CD14-positive monocyte (primary cell): ENCODE measurements at regions not wholly inside any gene's neighbourhood (a gene's known extent, or its start where the extent isn't known, plus 50 kb on each side); places are given as distances from the start of the nearest gene placed in this dataset.

Source experiments
- DNase-seq, 3 donors: peaks; one replicate each; pipeline ENCODE4 v3.0.0-alpha.2; 2011 to 2022
- H2AFZ ChIP-seq: 2 replicates; pipeline ENCODE4 v1.6.0; 2012; ENCODE audit warnings: mild to moderate bottlenecking, low read depth, low read length, inconsistent platforms; ENCODE audit not compliant: insufficient read depth, poor library complexity, severe bottlenecking
- H3K27ac ChIP-seq, 2 donors: 1 replicate in 1 of 2; 2 replicates in 1 of 2; pipeline ENCODE4 v1.5.1; 2012 to 2013; ENCODE audit warnings: low read length in 2 of 2, control low read depth in 1 of 2, inconsistent platforms in 1 of 2, low read depth in 1 of 2, mild to moderate bottlenecking in 1 of 2
- H3K27me3 ChIP-seq, 2 donors: one replicate each; pipeline versions ENCODE4 v1.6.0 to v1.6.1; 2011 to 2013; ENCODE audit warnings: low read length in 2 of 2; ENCODE audit not compliant: control insufficient read depth in 2 of 2, insufficient read depth in 2 of 2
- H3K36me3 ChIP-seq, 2 donors: replicated peaks in 1 of 2; 1 replicate in 1 of 2; 2 replicates in 1 of 2; pipeline versions ENCODE4 v1.5.1 to v1.6.1; 2012 to 2013; ENCODE audit warnings: low read length in 2 of 2, control low read depth in 1 of 2, inconsistent platforms in 1 of 2, mild to moderate bottlenecking in 1 of 2; ENCODE audit not compliant: insufficient read depth in 2 of 2, control insufficient read depth in 1 of 2
- H3K4me1 ChIP-seq, 2 donors: 1 replicate in 1 of 2; 2 replicates in 1 of 2; pipeline versions ENCODE4 v1.5.1 to v1.6.1; 2012 to 2013; ENCODE audit warnings: low read length in 2 of 2, control low read depth in 1 of 2, inconsistent platforms in 1 of 2, mild to moderate bottlenecking in 1 of 2, moderate library complexity in 1 of 2; ENCODE audit not compliant: insufficient read depth in 2 of 2, control insufficient read depth in 1 of 2
- H3K4me2 ChIP-seq: replicated peaks from 2 replicates; pipeline ENCODE3; 2012; ENCODE audit warnings: low read length, moderate library complexity, mild to moderate bottlenecking; ENCODE audit not compliant: poor library complexity, severe bottlenecking; ENCODE audit errors: extremely low read depth
- H3K4me3 ChIP-seq, 3 experiments: fragments of 200-600 bp in 1 of 3; sonication (generic) in 1 of 3; replicated peaks in 1 of 3; 1 replicate in 2 of 3; 2 replicates in 1 of 3; pipeline ENCODE4 v1.5.1; 2011 to 2013; ENCODE audit warnings: low read length in 3 of 3, mild to moderate bottlenecking in 3 of 3, control low read depth in 2 of 3, low read depth in 2 of 3, inconsistent platforms in 1 of 3, moderate library complexity in 1 of 3
- H3K79me2 ChIP-seq: 2 replicates; pipeline ENCODE4 v1.6.0; 2012; ENCODE audit warnings: mild to moderate bottlenecking, control low read depth, inconsistent platforms, low read length, moderate library complexity; ENCODE audit not compliant: insufficient read depth
- H3K9ac ChIP-seq: 2 replicates; pipeline ENCODE4 v1.6.0; 2017; ENCODE audit warnings: low read length, mild to moderate bottlenecking; ENCODE audit not compliant: insufficient read depth, poor library complexity, severe bottlenecking
- H3K9me3 ChIP-seq, 2 donors: replicated peaks in 1 of 2; 1 replicate in 1 of 2; 2 replicates in 1 of 2; pipeline versions ENCODE4 v1.5.1 to v1.6.1; 2012 to 2013; ENCODE audit warnings: low read length in 2 of 2, control low read depth in 1 of 2; ENCODE audit not compliant: control insufficient read depth in 1 of 2, insufficient read depth in 1 of 2
- H4K20me1 ChIP-seq: 2 replicates; pipeline ENCODE4 v1.6.0; 2012; ENCODE audit warnings: mild to moderate bottlenecking, low read length, control low read depth, moderate library complexity; ENCODE audit not compliant: insufficient read depth
- H3K27ac Mint-ChIP-seq, 7 donors: one replicate each; pipeline ENCODE4 v1.8.0; 2020; ENCODE audit warnings: mild to moderate bottlenecking in 7 of 7, mixed read lengths in 7 of 7, moderate library complexity in 6 of 7, inconsistent platforms in 2 of 7
- H3K27me3 Mint-ChIP-seq, 3 donors: one replicate each; pipeline ENCODE4 v1.8.0; 2021 to 2022; ENCODE audit warnings: low read depth in 3 of 3, mild to moderate bottlenecking in 3 of 3, mixed read lengths in 3 of 3, moderate library complexity in 3 of 3, inconsistent platforms in 1 of 3
- H3K36me3 Mint-ChIP-seq, 2 donors: one replicate each; pipeline ENCODE4 v1.8.0; 2020; ENCODE audit warnings: mixed read lengths in 2 of 2, inconsistent platforms in 1 of 2, mild to moderate bottlenecking in 1 of 2
- H3K4me1 Mint-ChIP-seq: one replicate; pipeline ENCODE4 v1.8.0; 2020; ENCODE audit warnings: mild to moderate bottlenecking, mixed read lengths
- H3K4me3 Mint-ChIP-seq, 2 donors: one replicate each; pipeline ENCODE4 v1.8.0; 2020; ENCODE audit warnings: mild to moderate bottlenecking in 2 of 2, mixed read lengths in 2 of 2, moderate library complexity in 1 of 2
- H3K9me3 Mint-ChIP-seq, 7 donors: one replicate each; pipeline ENCODE4 v1.8.0; 2020 to 2022; ENCODE audit warnings: mixed read lengths in 7 of 7, mild to moderate bottlenecking in 6 of 7, moderate library complexity in 6 of 7, inconsistent platforms in 2 of 7
- CTCF ChIP-seq: fragments of 200-600 bp; IDR thresholded peaks from one replicate; pipeline ENCODE4 v1.8.0; 2022; ENCODE audit warnings: antibody characterized with exemption, mild to moderate bottlenecking
- WGBS: methylation state at CpG from one replicate; pipeline ENCODE4 v1.1.5; 2013; ENCODE audit warnings: missing lambda C conversion rate; ENCODE audit not compliant: insufficient coverage; 5-methylcytosine and 5-hydroxymethylcytosine counted together
- intact Hi-C, 2 donors: fragments of 100-400 bp; cut with micrococcal nuclease; formaldehyde crosslinking; loops; one replicate each; pipeline versions ENCODE4 v1.15.0 to v1.15.1; 2023

GRCh38 chr1:90474731-90475130, 242.4 kb downstream of the BARHL2 start:
- TF ChIP-seq CTCF: no peak
- Mint-ChIP-seq H3K27ac (no peak overlapping the region), H3K4me3 (no peak overlapping the region), H3K4me1 (no peaks in the 10 kb centered on the region), H3K27me3 (no peaks in the 10 kb centered on the region), H3K36me3 (no peaks in the 10 kb centered on the region), H3K9me3 (no peaks in the 10 kb centered on the region)
- H3K27me3 ChIP-seq: no peaks in the 10 kb centered on the region
- H3K36me3 ChIP-seq: no peaks in the 10 kb centered on the region
- no peak overlapping the region for H3K4me2 ChIP-seq
- no peaks in the 10 kb centered on the region for H3K4me1 ChIP-seq
- no peak overlapping the region for H2AFZ ChIP-seq
- DNase-seq: no peak
- no peaks in the 10 kb centered on the region for H3K9me3 ChIP-seq
- H4K20me1 ChIP-seq: no peaks in the 10 kb centered on the region
- no peak overlapping the region for H3K27ac ChIP-seq
- H3K9ac ChIP-seq: no peak overlapping the region
- intact Hi-C loops: no loop called here
- H3K79me2 ChIP-seq: no peaks in the 10 kb centered on the region
- WGBS: no CpG with 5 or more reads among the region's 1 CpG
- no peak overlapping the region for H3K4me3 ChIP-seq

GRCh38 chr1:90474158-90474557, 242.9 kb downstream of the BARHL2 start:
- Mint-ChIP-seq H3K27me3 (no peaks in the 10 kb centered on the region), H3K4me1 (no peaks in the 10 kb centered on the region), H3K4me3 (no peak overlapping the region), H3K36me3 (no peaks in the 10 kb centered on the region), H3K9me3 (no peaks in the 10 kb centered on the region), H3K27ac (no peak overlapping the region)
- H4K20me1 ChIP-seq: no peaks in the 10 kb centered on the region
- no peaks in the 10 kb centered on the region for H3K27me3 ChIP-seq
- TF ChIP-seq CTCF: no peak
- no peaks in the 10 kb centered on the region for H3K4me1 ChIP-seq
- H3K4me3 ChIP-seq: no peak overlapping the region
- DNase-seq: no peak
- no peaks in the 10 kb centered on the region for H3K36me3 ChIP-seq
- no peak overlapping the region for H3K9ac ChIP-seq
- no peaks in the 10 kb centered on the region for H3K79me2 ChIP-seq
- intact Hi-C loops: no loop called here
- WGBS: no CpG with 5 or more reads among the region's 2 CpGs
- H3K4me2 ChIP-seq: no peak overlapping the region
- H2AFZ ChIP-seq: no peak overlapping the region
- H3K9me3 ChIP-seq: no peaks in the 10 kb centered on the region
- no peak overlapping the region for H3K27ac ChIP-seq
